SKM-1 treated with dmso at 0.1 percent for 144 hours (cell line): ENCODE measurements at regions not wholly inside any gene's neighbourhood (a gene's known extent, or its start where the extent isn't known, plus 50 kb on each side); places are given as distances from the start of the nearest gene placed in this dataset.

ENCODE experiments used
- DNase-seq: peaks from one replicate; lab custom pipeline; 2025; ENCODE audit not compliant: unreplicated experiment; lab: John Stamatoyannopoulos, UW

DNA sequence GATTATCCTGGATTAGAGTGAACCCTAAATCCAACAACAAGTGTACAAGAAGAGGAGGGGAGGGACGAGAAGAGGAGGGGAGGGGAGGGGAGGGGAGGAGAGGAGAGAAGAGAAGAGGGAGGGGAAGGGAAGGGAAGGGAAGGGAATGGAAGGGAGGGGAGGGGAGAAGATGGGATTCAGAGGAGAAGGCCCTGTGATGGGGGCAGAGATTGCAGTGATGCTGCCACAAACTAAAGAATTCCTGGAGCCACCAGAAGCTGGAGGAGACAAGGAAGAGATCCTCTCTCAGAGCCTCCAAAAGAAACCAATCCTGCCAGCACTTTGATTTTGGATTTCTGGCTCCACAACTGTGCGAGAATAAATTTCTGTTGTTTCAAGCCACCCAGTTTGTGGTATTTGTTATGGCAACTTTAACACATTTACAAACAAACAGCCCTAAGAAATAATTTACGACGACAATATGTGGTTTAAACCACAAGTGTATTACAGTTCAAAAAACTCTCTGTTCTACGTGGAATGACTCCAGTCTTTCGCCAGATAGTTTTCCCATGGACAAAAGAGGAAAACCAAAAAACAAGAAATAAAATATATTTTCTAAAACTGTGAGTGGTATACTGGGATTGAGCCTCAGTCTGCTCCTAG, 235.4 kb downstream of the HDGFL1 start:
- no peak for DNase-seq

DNA sequence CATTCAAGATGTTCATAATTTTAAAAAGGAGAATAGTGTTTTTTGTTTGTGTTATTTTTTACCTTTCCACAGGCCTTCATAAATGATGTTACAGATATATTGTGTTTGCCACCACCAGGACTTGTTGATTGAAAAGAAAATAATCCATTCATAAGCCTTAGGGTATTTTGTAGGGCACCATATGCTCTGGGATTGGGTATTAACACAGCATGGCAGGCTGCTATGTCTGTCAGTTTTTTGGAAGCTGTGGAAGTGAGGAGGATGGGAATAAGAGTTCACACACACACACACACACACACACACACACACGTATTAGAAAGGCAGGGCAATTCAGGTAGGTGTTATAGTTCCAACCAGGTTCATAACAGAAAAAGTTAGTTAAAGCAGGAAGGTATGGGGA, 237.9 kb downstream of the HDGFL1 start:
- no peak for DNase-seq

DNA sequence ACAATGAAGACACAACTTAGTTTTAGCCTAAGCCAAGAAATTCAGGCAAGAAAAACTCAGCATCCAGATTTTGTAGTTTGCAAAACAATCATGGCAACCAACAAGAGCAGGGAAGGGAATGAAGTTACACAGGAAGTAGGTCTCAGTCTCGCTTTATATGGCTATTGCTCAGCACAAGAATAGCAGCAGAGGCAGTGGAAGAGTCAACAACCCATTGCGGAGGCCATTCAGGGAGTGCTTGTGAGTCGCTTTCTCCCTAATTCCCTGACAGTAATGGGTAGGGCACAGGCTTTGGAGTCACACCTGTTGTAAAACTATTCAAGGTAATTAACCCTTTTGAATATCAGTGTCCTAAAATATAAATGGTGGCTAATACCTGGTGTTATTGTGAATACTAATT, 238.5 kb downstream of the HDGFL1 start:
- DNase-seq = no peak

DNA sequence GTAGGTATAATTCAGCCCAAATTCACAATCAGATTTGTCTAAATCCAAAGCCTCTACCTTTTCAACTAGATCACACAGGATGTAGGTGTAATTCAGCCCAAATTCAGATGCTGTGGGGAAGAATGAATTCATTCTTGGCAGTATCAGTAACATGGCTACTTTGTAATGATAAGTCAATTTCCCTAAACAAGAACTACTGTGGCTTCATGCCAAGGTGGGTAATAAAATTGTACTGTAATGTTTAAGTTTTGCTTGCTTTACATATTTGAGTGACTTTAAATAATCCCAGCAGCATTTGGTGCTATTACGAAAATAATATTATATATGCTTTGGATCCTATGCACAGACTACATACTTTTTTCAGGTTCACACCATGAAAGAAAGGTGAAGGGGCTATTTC, 239.1 kb downstream of the HDGFL1 start:
- DNase-seq = no peak

DNA sequence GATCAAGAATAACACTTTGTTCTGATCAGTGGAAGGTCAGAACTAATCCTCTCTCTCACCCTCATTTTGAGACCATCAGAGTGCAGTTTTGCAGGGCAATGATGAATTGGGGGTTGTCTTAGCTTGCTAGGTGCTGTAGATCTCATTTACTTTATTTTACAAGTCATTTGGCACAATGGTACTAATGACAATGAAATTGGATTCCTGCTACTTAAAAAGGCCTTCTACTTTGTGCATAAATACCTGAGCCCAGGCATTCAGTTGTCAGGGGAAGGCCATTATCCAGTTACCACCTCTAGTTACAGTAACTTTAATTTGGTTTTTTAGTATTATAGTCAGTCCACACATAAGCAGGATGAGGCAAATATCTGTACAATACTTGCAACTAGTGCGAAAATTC, 240.0 kb downstream of the HDGFL1 start:
- no peak for DNase-seq

DNA sequence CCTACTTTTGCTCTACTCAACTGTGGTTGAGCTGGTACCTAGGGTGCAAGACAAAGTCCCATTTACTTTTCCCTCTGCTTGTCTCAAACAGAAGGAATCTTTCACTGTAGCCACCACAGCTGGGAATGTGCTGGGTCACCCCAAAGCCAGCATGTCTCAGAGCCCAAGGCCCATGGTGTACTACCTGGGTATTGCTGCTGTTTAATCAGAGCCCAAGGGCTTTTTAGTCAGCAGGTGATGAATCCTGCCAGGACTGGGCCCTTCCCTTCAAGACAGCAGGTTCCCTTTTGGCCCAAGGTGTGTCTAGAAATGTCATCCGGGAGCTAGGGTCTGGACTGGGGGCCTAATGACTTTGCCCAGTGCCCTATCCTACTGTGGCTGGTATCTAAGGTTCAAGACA, 249.8 kb downstream of the HDGFL1 start:
- DNase-seq = no peak

DNA sequence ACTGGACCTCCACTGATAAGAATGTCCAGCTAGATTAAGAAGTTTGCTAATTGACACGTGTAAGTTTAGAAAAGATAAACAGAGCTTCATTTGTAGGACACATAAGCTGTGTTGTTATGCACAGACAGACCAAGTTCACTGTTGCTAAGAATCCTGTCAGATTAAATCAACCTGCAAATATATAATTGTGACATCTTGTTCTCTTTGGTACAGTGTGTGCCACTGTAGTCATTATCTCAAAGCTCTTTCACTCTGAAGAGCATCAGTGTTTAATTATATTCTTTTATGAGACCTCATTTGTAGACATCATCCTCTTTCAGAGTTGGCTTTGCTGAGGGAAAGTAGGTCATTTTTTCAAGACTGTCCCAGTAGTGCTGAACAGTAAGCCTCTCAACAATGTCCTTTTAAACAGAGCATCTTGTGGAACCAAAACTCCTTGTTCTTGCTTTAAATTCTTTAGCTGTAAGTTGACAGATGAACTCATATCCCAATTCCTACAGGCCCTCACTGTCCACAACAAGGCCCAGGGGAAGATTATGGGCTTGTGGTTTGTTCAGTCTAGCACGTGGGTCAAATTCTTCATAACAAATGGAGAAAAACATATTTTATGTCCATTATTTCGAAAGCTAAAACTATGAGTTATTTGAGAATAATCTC, 252.4 kb downstream of the HDGFL1 start:
- no peak for DNase-seq

DNA sequence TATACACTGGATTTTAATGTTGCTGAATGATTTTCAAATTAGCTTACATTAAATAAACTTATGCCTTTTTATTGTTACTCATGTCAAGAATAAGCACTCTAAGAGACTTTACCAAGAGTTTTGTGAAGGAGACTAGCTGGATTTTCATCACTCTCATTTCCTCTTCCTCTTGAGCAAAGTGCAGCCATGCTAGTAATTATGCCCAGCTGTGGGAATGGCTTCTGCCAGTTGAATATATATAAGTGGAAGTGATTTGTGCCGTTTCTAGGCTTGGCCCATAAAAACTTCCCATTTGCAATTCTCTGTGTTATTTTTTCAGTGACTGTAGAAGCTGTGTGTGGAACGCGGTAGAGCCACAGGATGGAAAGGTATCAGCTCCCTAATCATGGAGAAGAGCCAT, 255.8 kb downstream of the HDGFL1 start:
- DNase-seq = no peak

DNA sequence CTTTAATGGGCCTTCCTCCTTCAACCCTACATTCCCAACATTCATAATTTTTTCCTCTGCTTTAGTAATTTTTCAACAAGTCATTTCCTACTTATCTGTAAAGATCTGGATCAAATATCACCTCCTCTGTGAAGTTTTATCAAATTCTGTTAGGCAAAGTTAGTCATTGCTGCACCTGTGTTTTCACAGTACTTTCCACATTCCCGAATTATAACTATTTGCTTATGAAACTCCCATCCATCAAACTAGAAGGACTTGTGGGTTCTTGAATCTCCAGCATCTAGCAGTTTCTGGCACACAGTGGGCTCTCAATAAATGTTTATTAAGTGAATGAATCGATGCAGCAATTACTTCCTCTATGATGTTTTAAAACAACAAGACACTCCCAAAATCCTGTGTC, 257.6 kb downstream of the HDGFL1 start:
- DNase-seq = no peak

DNA sequence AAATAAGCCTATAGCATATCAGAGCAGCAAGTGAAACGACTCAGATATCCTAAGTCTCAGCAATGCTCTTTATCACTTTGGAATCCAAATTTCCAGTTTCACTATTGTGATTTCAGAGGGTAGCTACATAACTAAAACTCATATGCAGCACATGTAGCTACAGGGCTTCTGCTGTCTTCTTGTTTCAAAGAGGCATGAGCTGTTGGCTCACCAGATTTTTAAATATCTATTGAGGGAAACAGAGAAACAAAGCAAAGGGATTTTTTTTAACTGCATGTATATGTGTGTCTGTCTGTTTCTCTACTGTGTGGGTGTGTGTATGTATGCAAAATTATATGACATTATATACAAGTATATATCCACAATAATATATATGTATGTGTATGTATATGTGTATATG, 258.4 kb downstream of the HDGFL1 start:
- no peak for DNase-seq

DNA sequence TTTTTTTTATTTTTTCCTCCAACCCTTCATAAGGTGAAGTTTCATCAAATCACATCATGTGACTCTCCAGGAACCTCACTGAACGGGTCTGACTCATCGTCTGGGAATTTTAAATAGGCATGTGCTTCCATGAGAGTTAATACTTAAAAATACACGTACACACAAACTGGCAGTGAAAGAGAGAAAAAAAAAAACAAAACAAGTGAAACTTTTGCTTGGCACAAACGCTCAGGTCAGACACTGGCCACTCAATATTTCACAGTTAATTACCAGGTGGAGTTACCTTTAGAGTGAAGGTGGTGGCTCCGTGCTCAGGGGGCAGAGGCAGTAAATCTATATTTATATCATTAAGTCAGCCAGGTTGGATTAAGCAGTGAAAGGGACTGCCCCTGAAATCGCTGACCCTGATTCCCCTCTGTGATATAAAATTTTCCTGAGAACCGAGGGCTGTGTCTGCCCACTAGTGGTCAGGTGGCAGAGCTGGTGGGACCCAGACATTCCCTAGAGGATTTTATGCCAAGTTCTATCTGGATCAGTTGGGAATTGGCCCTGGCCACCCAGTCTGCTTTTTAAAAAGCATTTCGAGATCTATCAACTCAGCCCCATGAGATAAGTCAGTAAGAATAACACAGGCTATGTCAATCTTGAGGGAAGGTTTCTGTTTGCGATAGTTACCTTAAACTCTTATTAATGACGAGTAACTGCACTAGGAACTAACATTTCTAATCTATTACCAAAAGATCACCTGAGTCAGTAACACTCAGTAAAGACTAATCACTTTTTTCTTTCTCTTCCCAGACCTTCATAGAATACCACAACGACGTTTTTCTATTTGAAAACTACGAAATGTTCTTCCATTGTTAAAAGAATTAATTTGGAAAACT, 259.1 kb downstream of the HDGFL1 start:
- DNase-seq = no peak

DNA sequence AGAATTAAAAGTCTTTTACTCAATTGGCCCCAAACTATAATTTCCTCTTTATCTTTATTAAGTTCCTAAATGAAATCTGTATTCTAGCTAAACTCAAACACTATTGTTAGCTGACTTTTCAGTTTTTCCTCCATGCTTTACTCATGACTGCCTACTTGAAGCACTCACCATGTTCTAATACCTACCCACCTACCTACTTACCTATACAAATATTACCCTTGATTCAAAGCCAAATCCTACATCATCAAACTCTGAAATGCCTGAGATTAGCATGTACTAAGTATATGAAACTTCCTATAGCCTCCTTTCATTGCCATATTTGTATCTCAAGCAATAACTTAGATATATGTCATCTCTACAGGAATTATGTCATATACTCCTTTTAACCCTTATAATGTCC, 259.7 kb downstream of the HDGFL1 start:
- DNase-seq = no peak

DNA sequence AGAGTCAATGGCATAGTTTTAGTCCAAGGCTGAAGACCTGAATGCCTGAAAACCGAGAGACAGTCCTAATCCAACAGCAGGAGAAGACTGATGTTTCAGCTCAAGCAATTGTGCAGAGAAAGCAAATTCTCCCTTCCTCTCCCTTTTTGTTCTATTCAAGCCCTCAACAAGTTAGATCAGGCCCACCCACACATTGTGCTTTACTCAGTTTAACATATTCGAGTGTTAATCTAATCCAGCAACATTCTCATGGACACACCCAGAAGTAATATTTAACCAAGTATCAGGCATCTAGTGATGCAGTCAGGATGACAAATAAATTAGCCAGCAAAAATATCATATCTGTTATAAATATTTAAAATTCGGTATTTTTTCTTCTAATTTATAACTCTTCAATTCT, 261.1 kb downstream of the HDGFL1 start:
- DNase-seq = no peak

DNA sequence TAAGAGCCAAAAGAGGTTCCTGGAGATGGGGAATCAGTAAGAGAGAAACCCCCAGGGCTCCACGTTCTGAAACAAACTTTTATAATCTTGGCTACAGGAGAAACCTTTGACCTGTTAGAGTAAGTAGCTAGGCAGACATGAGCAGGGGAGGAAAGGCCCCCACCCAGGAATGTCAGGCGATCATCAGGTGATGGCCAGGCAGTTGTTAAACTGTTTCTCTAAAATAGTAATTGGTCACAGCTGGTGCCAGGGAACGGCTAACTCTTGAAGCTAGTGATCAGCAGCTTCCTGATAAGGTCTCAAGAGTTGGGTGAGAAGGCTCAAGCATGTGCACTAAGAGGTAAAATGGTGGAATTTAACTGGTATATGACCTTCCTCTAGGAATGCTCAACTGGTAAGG, 263.8 kb downstream of the HDGFL1 start:
- DNase-seq = no peak

DNA sequence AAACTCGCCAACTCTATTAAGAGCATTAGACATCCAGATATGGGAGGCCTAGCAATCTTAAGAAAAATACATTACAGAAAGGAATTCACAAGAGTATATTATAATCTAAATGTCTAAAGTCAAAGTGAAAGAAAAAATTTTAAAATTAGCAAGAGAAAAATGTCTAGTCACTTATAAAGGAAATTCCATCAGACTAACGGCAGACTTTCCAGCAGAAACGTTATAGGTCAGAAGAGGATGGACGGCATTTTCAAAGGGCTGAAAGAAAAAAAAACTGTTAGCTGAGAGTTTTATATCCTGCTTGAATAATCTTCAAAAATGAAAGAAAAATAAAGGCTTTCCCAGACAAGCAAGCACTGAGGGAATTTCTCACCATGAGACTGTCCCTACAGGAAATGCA, 269.0 kb downstream of the HDGFL1 start:
- no peak for DNase-seq

DNA sequence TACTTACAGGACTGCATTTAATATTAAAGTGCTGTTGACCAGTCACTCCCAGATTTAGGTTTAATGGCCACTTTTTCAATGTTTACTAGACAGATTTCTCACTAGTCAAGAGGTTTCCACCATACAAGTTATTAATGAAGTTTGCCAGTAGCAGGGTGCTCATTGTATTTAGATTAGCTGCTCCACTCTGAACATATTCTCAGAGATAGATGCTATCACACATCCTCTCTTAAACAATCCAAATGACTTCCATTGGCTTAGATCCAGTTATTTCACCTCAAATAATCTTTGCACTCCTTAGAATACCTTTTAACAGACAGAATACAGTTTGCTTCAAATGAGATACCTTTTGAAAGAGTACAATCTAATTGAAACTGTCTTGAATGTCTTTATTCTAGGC, 276.1 kb downstream of the HDGFL1 start:
- DNase-seq = no peak

DNA sequence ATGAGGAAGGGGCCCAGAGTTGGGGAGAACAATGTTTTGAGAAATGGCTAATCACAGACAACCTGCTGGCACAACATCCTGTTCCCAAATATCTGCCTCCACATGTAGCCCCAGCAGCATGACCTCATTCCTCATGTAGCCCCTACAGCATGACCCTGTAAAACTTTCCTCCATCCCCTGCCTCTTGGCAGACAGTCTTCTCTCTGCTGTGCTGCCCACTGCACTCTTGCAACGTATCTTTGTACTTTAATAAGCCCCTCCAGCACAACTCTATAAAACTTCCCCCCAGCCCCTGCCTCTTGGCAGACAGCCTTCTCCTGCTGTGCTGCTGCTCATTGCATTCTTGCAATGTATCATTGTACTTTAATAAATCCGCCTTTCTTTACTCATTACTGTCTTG, 278.8 kb downstream of the HDGFL1 start:
- DNase-seq = no peak

DNA sequence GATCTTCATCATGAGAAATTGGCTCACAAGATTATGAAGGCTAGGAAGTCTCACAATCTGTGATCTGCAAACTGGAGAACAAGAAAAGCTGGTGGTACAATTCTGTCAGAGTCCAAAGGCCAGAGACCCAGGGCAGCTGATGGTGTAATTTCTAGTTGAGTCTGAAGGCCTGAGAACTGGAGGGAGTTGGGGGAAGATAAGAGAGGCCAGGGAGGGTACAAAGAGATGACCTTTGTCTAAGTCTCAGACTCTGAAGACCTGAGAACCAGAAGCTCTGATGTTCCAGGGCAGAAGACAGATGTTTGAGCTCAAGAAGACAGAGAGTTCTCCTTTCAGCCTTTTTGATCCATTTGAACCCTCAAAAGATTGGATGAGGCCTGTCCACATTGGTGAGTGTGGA, 280.6 kb downstream of the HDGFL1 start:
- DNase-seq = no peak

DNA sequence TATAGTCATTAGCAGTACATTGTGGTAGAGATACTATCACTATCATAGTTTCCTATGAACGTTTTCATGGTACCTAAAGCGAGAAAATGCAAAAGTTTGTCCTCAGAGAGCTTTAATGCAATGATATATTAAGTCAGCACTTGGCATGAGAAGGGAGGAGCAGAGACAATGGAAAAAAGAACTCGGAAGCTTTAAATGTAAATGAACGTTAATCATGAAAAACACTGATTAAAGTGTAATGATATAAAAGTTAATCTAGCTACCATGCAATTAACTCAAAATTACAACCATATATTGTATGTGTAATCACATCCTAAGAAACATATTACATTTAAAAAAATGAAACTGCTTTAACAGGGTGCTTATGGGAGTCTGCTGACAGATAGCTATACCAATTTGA, 282.7 kb downstream of the HDGFL1 start:
- no peak for DNase-seq

DNA sequence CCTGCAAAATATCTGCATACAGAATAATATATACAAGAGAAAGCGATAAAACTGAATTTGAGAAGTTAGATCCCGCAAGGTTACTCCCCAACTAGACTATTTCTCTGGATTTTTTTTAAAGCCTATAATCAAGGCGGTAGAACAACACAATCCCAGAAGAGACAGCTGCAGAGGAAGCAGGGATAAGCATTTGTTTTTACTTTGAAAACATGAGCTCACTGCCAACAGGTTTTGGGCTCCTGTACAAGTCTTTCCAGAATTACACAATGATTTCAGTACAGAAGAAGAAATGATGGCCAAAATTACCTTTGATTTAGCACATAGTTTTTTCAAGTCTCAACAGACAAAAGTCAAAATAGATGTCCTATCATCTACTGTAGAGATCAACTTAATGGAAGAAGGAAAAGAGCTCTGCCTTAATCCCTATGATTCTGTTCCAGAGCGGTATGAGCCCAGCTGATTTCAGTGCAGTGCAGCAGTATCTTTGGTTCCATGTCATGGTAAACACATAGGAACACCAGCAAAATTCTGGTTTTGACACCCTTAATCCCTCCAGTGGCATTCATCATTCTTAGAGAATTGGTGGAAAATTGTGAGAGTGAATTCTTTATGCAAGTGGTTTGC, 304.3 kb downstream of the HDGFL1 start:
- DNase-seq = no peak

DNA sequence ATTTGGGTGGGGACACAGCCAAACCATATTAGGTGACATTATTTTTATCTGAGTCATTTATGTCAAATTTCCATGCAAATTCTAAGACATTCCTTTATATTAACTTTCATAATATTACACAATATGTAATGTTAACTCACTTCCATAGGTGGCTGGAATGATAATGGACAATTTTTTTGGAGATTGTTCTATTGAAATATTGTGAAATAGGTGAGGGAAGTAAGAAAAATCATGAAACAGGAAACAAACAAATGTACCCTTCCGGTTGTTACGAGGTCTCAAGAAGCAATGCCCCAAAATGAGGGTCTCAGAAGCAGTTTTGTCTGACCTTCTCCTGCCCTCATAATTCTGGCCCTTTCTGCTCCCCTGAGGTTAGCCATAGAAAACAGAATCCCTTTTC, 306.5 kb downstream of the HDGFL1 start:
- DNase-seq = no peak

DNA sequence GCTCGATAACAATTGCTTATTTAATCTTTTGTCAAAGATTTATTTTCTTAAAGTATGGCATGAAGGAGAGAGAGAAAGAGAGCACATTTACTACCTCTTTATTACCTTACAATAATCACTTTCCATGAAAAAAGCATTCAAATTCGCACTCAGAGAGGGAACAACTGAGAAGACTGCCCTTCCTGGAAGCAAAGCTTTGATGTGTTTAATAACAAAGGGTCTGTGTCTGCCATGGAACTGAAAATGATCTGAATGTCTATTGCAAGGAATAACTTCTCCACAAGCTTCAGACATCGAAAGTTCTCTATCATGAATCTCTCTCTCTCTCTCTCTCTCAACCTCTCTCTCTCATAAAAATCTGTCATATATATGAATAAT, 308.9 kb downstream of the HDGFL1 start:
- no peak for DNase-seq
